Activated CD8-positive, alpha-beta memory T cell treated with anti-CD3 and anti-CD28 coated beads, Interleukin-2, amount 50 U/mL, for 4 hours (primary cell): ENCODE measurements at regions not wholly inside any gene's neighbourhood (a gene's known extent, or its start where the extent isn't known, plus 50 kb on each side); places are given as distances from the start of the nearest gene placed in this dataset.
"Not testable (repeated sequence)": the region's sequence is repeated elsewhere in the genome, so short reads cannot be mapped to it uniquely, and the experiment has no call there.

Experiments used
- DNase-seq: peaks from one replicate; pipeline ENCODE4 v3.0.0-alpha.2; 2020

- DNase-seq: no peak
Observed at GRCh38 chr1:208349694-208350330, 105.6 kb upstream of the PLXNA2 start.

GRCh38 chr1:208350815-208351214 is 106.6 kb upstream of the PLXNA2 start:
- no peak for DNase-seq

- no peak for DNase-seq
Observed at GRCh38 chr1:208351838-208352237, 107.7 kb upstream of the PLXNA2 start.

GRCh38 chr1:208353797-208354196 is 109.6 kb upstream of the PLXNA2 start:
- not testable (repeated sequence) for DNase-seq

GRCh38 chr1:208357644-208358507 is 113.7 kb upstream of the PLXNA2 start:
- DNase-seq: no peak

GRCh38 chr1:208358651-208359050 is 114.5 kb upstream of the PLXNA2 start:
- no peak for DNase-seq

GRCh38 chr1:208362011-208362410 is 117.8 kb upstream of the PLXNA2 start:
- no peak for DNase-seq

GRCh38 chr1:208366559-208366958 is 122.4 kb upstream of the PLXNA2 start:
- no peak for DNase-seq

GRCh38 chr1:208369045-208369444 is 124.9 kb upstream of the PLXNA2 start:
- DNase-seq: no peak

GRCh38 chr1:208369658-208370057 is 125.5 kb upstream of the PLXNA2 start:
- no peak for DNase-seq

- DNase-seq: no peak
Observed at GRCh38 chr1:208374391-208374941, 130.3 kb upstream of the PLXNA2 start.

GRCh38 chr1:208381481-208381880 is 137.3 kb upstream of the PLXNA2 start:
- DNase-seq: no peak

- no peak for DNase-seq
Observed at GRCh38 chr1:208387908-208388811, 144.0 kb upstream of the PLXNA2 start.

- DNase-seq: no peak
Observed at GRCh38 chr1:208393416-208393815, 149.2 kb upstream of the PLXNA2 start.

- no peak for DNase-seq
Observed at GRCh38 chr1:208393826-208394225, 149.6 kb upstream of the PLXNA2 start.

GRCh38 chr1:208397286-208397685 is 153.1 kb upstream of the PLXNA2 start:
- DNase-seq: no peak

GRCh38 chr1:208405014-208405413 is 160.8 kb upstream of the PLXNA2 start:
- DNase-seq: no peak

GRCh38 chr1:208409176-208409575 is 165.0 kb upstream of the PLXNA2 start:
- no peak for DNase-seq

GRCh38 chr1:208410409-208410808 is 166.2 kb upstream of the PLXNA2 start:
- no peak for DNase-seq

GRCh38 chr1:208413006-208413405 is 168.8 kb upstream of the PLXNA2 start:
- no peak for DNase-seq

GRCh38 chr1:208418667-208419066 is 174.5 kb upstream of the PLXNA2 start:
- DNase-seq: no peak

- no peak for DNase-seq
Observed at GRCh38 chr1:208419746-208420420, 175.7 kb upstream of the PLXNA2 start.
